Ovary (tissue), 7 donors: ENCODE measurements at regions not wholly inside any gene's neighbourhood (a gene's known extent, or its start where the extent isn't known, plus 50 kb on each side); places are given as distances from the start of the nearest gene placed in this dataset.

Experiments
- DNase-seq, 5 donors: peaks; one replicate each; pipeline ENCODE4 v3.0.0-alpha.2; 2019 to 2020
- H3K27ac ChIP-seq, 2 donors: fragments of 200-600 bp; one replicate each; pipeline versions ENCODE4 v1.5.1 to v1.8.0; 2019 to 2022
- H3K27me3 ChIP-seq: fragments of 200-600 bp; one replicate; pipeline ENCODE4 v1.8.0; 2022
- H3K36me3 ChIP-seq: fragments of 200-600 bp; sonication (generic); one replicate; pipeline ENCODE4 v1.5.1; 2019
- H3K4me1 ChIP-seq: one replicate; pipeline ENCODE4 v1.8.1; 2013; ENCODE audit warnings: mild to moderate bottlenecking, moderate library complexity; ENCODE audit not compliant: insufficient read depth
- H3K4me3 ChIP-seq: fragments of 200-600 bp; sonication (generic); one replicate; pipeline ENCODE4 v1.5.1; 2017
- H3K9me3 ChIP-seq, 2 donors: fragments of 200-600 bp in 1 of 2; sonication (generic) in 1 of 2; one replicate each; pipeline versions ENCODE4 v1.5.1 to v1.8.1; 2013 to 2019; ENCODE audit warnings: mild to moderate bottlenecking in 1 of 2, moderate library complexity in 1 of 2
- CTCF ChIP-seq, 3 donors: fragments of 450-650 bp in 2 of 3; fragments of 200-600 bp in 1 of 3; IDR thresholded peaks; one replicate each; pipeline versions ENCODE4 v1.5.1 to v1.8.0; 2016 to 2022; ENCODE audit warnings: antibody characterized with exemption in 3 of 3, mild to moderate bottlenecking in 1 of 3
- EP300 ChIP-seq: sonication (generic); formaldehyde crosslinking; IDR thresholded peaks from one replicate; pipeline ENCODE4 v1.6.1; 2017; ENCODE audit warnings: antibody characterized with exemption
- POLR2A ChIP-seq: fragments of 450-650 bp; IDR thresholded peaks from one replicate; pipeline ENCODE4 v1.6.1; 2017; ENCODE audit warnings: antibody characterized with exemption, mild to moderate bottlenecking, moderate library complexity
- WGBS, 3 donors: extraction: QIAGEN DNeasy Blood & Tissue Kit in 1 of 3; methylation state at CpG; one replicate each; pipeline versions ENCODE4 v1.1.5 to v1.1.7; 2013 to 2017; 5-methylcytosine and 5-hydroxymethylcytosine counted together
- intact Hi-C, 4 donors: fragments of 100-400 bp; cut with DNase I; formaldehyde crosslinking; loops; one replicate each; pipeline versions ENCODE4 v1.11.0 to v1.15.1; 2022 to 2023
- donor health status: DM: no; HTN: no; CAD: no; lungs with moderate emphysema.
- donor health status: DM: no; HTN: no; CAD: no.
- donor health status: Bipolar disorder and iron deficiency.
- donor health status: DM: no; HTN: no; CAD: no.
- donor health status: DM: yes; HTN: yes; CAD: no.

- H3K36me3 ChIP-seq: no peaks in the 10 kb centered on the region
- TF ChIP-seq POLR2A (no peak), EP300 (no peak), CTCF (IDR thresholded peaks at IDR 0.05) (no peak)
- no peak overlapping the region for H3K27ac ChIP-seq
- no peak for DNase-seq
- no peaks in the 10 kb centered on the region for H3K9me3 ChIP-seq
- H3K4me3 ChIP-seq: no peak overlapping the region
- intact Hi-C loops: no loop called here
- H3K27me3 ChIP-seq: no peaks in the 10 kb centered on the region
- WGBS, 3 donors: 63 to 66% (median 65%) methylated on average over 3 of the region's 3 CpGs
- H3K4me1 ChIP-seq: no peaks in the 10 kb centered on the region
These were observed 102.3 kb upstream of the PPP1R3A start for GRCh38 chr7:114021135-114021534.

DNA sequence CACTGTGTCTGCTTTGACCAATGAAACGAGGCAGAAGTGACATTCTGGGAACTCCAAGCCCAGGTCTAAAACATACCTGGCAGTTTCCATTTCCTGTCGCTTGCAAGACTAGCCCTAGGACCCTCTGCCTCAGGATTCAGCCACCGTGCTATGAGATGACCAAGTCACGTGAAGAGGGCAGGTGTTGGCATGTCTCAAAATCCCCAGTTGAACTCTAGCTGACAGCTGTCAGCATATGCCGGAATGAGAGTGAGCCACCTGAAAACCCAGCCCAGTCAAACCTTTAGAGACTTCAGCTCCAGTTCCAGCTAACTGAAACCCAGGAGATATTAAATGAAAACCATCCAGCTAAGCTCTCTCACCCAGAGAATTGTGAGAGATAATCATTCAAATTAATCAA lies 89.9 kb upstream of the PPP1R3A start:
- WGBS, 3 donors: 80 to 90% (median 81%) methylated on average over 5 of the region's 5 CpGs
- Histone ChIP-seq H3K9me3 (no peaks in the 10 kb centered on the region), H3K4me1 (no peaks in the 10 kb centered on the region), H3K36me3 (no peaks in the 10 kb centered on the region), H3K4me3 (no peak overlapping the region), H3K27me3 (no peaks in the 10 kb centered on the region), H3K27ac (no peak overlapping the region)
- TF ChIP-seq CTCF (IDR thresholded peaks at IDR 0.05) (no peak), EP300 (no peak), POLR2A (no peak)
- DNase-seq: no peak
- intact Hi-C loops: no loop called here

DNA sequence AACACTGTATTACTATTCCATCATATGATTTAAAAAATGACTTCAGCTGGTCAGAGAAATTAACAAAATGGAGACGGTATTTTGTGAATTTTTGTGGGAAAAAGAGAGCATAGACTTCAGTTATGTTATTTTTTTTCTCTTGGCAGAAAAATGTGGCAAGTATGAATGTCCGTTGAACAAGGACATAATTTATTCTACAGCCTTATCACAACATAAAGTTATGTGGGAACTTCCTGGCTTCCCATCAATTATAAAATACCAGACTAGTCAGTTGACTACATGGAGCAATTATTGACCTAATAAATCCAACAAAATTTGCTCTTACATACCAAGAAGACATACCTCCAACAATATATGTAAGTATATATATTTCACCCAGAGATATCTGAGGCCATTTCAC lies 88.6 kb upstream of the PPP1R3A start:
- intact Hi-C loops: no loop called here
- Histone ChIP-seq H3K27ac (no peak overlapping the region), H3K4me1 (no peaks in the 10 kb centered on the region), H3K4me3 (no peak overlapping the region), H3K27me3 (no peaks in the 10 kb centered on the region), H3K36me3 (no peaks in the 10 kb centered on the region), H3K9me3 (no peaks in the 10 kb centered on the region)
- no peak for DNase-seq
- 3 to 13% (median 6%) methylated on average over 2 of the region's 2 CpGs for WGBS, 3 donors
- TF ChIP-seq CTCF (IDR thresholded peaks at IDR 0.05) (no peak), POLR2A (no peak), EP300 (no peak)

- Histone ChIP-seq H3K36me3 (no peaks in the 10 kb centered on the region), H3K27me3 (no peaks in the 10 kb centered on the region), H3K27ac (no peak overlapping the region), H3K4me3 (no peak overlapping the region), H3K9me3 (no peaks in the 10 kb centered on the region), H3K4me1 (no peaks in the 10 kb centered on the region)
- TF ChIP-seq POLR2A: no peak
- TF ChIP-seq EP300: no peak
- TF ChIP-seq CTCF (IDR thresholded peaks at IDR 0.05): no peak
- intact Hi-C loops: no loop called here
- no peak for DNase-seq
These were observed 80.1 kb upstream of the PPP1R3A start for GRCh38 chr7:113998934-113999333.

- TF ChIP-seq CTCF (IDR thresholded peaks at IDR 0.05) (no peak), EP300 (no peak), POLR2A (no peak)
- H3K4me1 ChIP-seq: no peaks in the 10 kb centered on the region
- H3K27me3 ChIP-seq: no peaks in the 10 kb centered on the region
- no peak overlapping the region for H3K4me3 ChIP-seq
- DNase-seq: no peak
- H3K27ac ChIP-seq: no peak overlapping the region
- no peaks in the 10 kb centered on the region for H3K9me3 ChIP-seq
- intact Hi-C loops: no loop called here
- H3K36me3 ChIP-seq: no peaks in the 10 kb centered on the region
- WGBS, 3 donors: 51 to 72% (median 66%) methylated on average over 4 of the region's 4 CpGs
These were observed 77.6 kb upstream of the PPP1R3A start for GRCh38 chr7:113996405-113996804.
